Neural cell (in vitro differentiated cells): ENCODE measurements at regions not wholly inside any gene's neighbourhood (a gene's known extent, or its start where the extent isn't known, plus 50 kb on each side); places are given as distances from the start of the nearest gene placed in this dataset.

Source experiments
- H2AFZ ChIP-seq: fragments of 200-600, 300-800 bp; sonication (generic), shearing (Covaris generic); 2 replicates; pipeline ENCODE4 v1.6.0; 2014; ENCODE audit warnings: low read depth, mild to moderate bottlenecking, antibody characterized with exemption, low read length, moderate library complexity
- H3F3A ChIP-seq: fragments of 200-600 bp; shearing (Covaris generic); 2 replicates; pipeline ENCODE4 v1.6.1; 2016; ENCODE audit warnings: mild to moderate bottlenecking, moderate library complexity, mixed read lengths, antibody characterized with exemption, low read length; ENCODE audit not compliant: insufficient read depth, poor library complexity, severe bottlenecking
- H3K27ac ChIP-seq: fragments of 200-600, 300-800 bp; sonication (generic), shearing (Covaris generic); 2 replicates; pipeline ENCODE4 v1.5.1; 2014; ENCODE audit warnings: mild to moderate bottlenecking, low read length, moderate library complexity
- H3K27me3 ChIP-seq: fragments of 300-800, 200-600 bp; sonication (generic), shearing (Covaris generic); 2 replicates; pipeline ENCODE4 v1.6.0; 2014; ENCODE audit warnings: mild to moderate bottlenecking, low read depth, low read length, moderate library complexity; ENCODE audit not compliant: insufficient read depth
- H3K36me3 ChIP-seq: fragments of 300-800, 200-600 bp; sonication (generic), shearing (Covaris generic); 2 replicates; pipeline ENCODE4 v1.5.1; 2014; ENCODE audit warnings: mild to moderate bottlenecking, antibody characterized with exemption, low read length, moderate library complexity; ENCODE audit not compliant: insufficient read depth
- H3K4me2 ChIP-seq: fragments of 300-800, 200-600 bp; sonication (generic), shearing (Covaris generic); 2 replicates; pipeline ENCODE4 v1.6.0; 2014; ENCODE audit warnings: mild to moderate bottlenecking, low read length
- H3K4me3 ChIP-seq: fragments of 300-800, 200-600 bp; sonication (generic), shearing (Covaris generic); 2 replicates; pipeline ENCODE4 v1.5.1; 2014; ENCODE audit warnings: mild to moderate bottlenecking, low read length, moderate library complexity
- H3K79me2 ChIP-seq: fragments of 200-600 bp; shearing (Covaris generic); replicated peaks from 2 replicates; pipeline ENCODE4 v1.6.0; 2014; ENCODE audit warnings: mild to moderate bottlenecking, low read length, moderate library complexity; ENCODE audit not compliant: insufficient read depth
- H3K9ac ChIP-seq: fragments of 300-800, 200-600 bp; sonication (generic), shearing (Covaris generic); 2 replicates; pipeline ENCODE4 v1.6.1; 2016; ENCODE audit warnings: mild to moderate bottlenecking, low read length, mixed read lengths
- H3K9me2 ChIP-seq: fragments of 200-600 bp; shearing (Covaris generic); 2 replicates; pipeline ENCODE4 v1.6.1; 2016; ENCODE audit warnings: mild to moderate bottlenecking, low read length, mixed read lengths; ENCODE audit not compliant: insufficient read depth
- H3K9me3 ChIP-seq: fragments of 200-600, 300-800 bp; sonication (generic), shearing (Covaris generic); 2 replicates; pipeline ENCODE4 v1.6.1; 2016; ENCODE audit warnings: mild to moderate bottlenecking, mixed run types, low read length, moderate library complexity, mixed read lengths
- H4K20me1 ChIP-seq: fragments of 200-600 bp; shearing (Covaris generic); 2 replicates; pipeline ENCODE4 v1.6.1; 2016; ENCODE audit warnings: mild to moderate bottlenecking, mixed run types; ENCODE audit not compliant: insufficient read depth
- EP300 ChIP-seq: fragments of 450-650 bp; conservative IDR thresholded peaks from 2 replicates; pipeline ENCODE4 v1.6.1; 2014; ENCODE audit warnings: antibody characterized with exemption, mild to moderate bottlenecking, moderate library complexity; ENCODE audit not compliant: poor library complexity, severe bottlenecking
- EZH2 ChIP-seq: fragments of 200-600, 300-800 bp; shearing (Covaris generic), sonication (generic); IDR thresholded peaks from 2 replicates; pipeline ENCODE4 v1.6.1; 2014; ENCODE audit warnings: antibody characterized with exemption, low read length, borderline replicate concordance, mild to moderate bottlenecking; ENCODE audit not compliant: insufficient read depth, poor library complexity, severe bottlenecking
- MXI1 ChIP-seq: fragments of 450-650 bp; conservative IDR thresholded peaks from 2 replicates; pipeline ENCODE4 v1.6.1; 2014; ENCODE audit warnings: antibody characterized with exemption, mild to moderate bottlenecking; ENCODE audit not compliant: poor library complexity, severe bottlenecking
- POLR2AphosphoS5 ChIP-seq: IDR thresholded peaks from 2 replicates; pipeline ENCODE4 v1.6.1; 2012
- RAD21 ChIP-seq: fragments of 450-650 bp; conservative IDR thresholded peaks from 2 replicates; pipeline ENCODE4 v1.6.1; 2014; ENCODE audit warnings: antibody characterized with exemption, mild to moderate bottlenecking, moderate library complexity
- SMC3 ChIP-seq: fragments of 450-650 bp; conservative IDR thresholded peaks from 2 replicates; pipeline ENCODE4 v1.6.1; 2014; ENCODE audit warnings: antibody characterized with exemption, mild to moderate bottlenecking, moderate library complexity; ENCODE audit not compliant: poor library complexity
- TAF1 ChIP-seq: IDR thresholded peaks from 2 replicates; pipeline ENCODE4 v1.6.1; 2012; ENCODE audit warnings: low read depth
- TF ChIP-seq, protein P1 (sequence below): fragments of 450-650 bp; IDR thresholded peaks from 2 replicates; pipeline ENCODE4 v1.5.1; 2014; ENCODE audit warnings: antibody characterized with exemption, mild to moderate bottlenecking, moderate library complexity; ENCODE audit not compliant: poor library complexity, severe bottlenecking
- TF ChIP-seq, protein P2 (sequence below): IDR thresholded peaks from 2 replicates; pipeline ENCODE4 v1.6.1; 2012; ENCODE audit warnings: borderline replicate concordance

DNA sequence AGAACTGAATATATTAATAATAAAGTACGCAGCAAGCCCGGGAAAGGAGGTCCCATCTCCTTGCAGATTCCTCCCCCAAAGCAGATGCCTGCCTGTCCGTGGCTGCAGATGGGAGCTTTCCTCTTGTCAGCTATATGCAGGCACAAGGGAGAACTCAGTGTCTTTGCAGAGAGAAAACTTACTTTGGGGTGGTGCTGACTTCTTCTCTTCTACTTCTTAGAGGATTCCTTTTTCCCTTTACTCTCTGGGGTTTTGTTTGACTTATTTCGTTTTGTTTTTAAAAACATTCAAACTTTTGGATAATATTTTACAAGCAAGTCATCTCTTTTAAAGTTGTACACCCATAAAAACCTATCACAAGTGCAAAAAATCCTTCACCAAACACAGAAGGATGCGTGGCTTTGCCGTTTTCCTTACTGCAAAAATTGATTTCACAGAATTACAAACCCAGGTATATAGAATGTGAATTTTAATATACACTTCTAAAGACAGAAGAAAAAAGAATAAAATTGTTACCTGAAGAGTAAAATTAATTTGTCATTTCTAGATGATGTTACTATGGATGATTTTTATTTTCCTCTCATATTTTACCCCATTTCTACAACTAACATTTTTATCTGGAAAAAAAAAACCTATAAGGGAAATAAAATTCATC is 65.3 kb upstream of the IGF1R start:
- Histone ChIP-seq H3K9ac (no peak overlapping the region), H3K27ac (no peak overlapping the region), H2AFZ (no peak overlapping the region), H3K79me2 (no peaks in the 10 kb centered on the region), H3F3A (no peaks in the 10 kb centered on the region), H3K4me3 (no peak overlapping the region), H3K36me3 (no peaks in the 10 kb centered on the region), H3K4me2 (no peak overlapping the region), H3K9me3 (no peaks in the 10 kb centered on the region), H4K20me1 (no peaks in the 10 kb centered on the region), H3K27me3 (no peaks in the 10 kb centered on the region), H3K9me2 (no peaks in the 10 kb centered on the region)
- TF ChIP-seq, protein P1, sequence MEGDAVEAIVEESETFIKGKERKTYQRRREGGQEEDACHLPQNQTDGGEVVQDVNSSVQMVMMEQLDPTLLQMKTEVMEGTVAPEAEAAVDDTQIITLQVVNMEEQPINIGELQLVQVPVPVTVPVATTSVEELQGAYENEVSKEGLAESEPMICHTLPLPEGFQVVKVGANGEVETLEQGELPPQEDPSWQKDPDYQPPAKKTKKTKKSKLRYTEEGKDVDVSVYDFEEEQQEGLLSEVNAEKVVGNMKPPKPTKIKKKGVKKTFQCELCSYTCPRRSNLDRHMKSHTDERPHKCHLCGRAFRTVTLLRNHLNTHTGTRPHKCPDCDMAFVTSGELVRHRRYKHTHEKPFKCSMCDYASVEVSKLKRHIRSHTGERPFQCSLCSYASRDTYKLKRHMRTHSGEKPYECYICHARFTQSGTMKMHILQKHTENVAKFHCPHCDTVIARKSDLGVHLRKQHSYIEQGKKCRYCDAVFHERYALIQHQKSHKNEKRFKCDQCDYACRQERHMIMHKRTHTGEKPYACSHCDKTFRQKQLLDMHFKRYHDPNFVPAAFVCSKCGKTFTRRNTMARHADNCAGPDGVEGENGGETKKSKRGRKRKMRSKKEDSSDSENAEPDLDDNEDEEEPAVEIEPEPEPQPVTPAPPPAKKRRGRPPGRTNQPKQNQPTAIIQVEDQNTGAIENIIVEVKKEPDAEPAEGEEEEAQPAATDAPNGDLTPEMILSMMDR, result no peak
- no peak for TF ChIP-seq TAF1
- TF ChIP-seq POLR2AphosphoS5, result no peak
- TF ChIP-seq EZH2, result no peak
- TF ChIP-seq, protein P2, sequence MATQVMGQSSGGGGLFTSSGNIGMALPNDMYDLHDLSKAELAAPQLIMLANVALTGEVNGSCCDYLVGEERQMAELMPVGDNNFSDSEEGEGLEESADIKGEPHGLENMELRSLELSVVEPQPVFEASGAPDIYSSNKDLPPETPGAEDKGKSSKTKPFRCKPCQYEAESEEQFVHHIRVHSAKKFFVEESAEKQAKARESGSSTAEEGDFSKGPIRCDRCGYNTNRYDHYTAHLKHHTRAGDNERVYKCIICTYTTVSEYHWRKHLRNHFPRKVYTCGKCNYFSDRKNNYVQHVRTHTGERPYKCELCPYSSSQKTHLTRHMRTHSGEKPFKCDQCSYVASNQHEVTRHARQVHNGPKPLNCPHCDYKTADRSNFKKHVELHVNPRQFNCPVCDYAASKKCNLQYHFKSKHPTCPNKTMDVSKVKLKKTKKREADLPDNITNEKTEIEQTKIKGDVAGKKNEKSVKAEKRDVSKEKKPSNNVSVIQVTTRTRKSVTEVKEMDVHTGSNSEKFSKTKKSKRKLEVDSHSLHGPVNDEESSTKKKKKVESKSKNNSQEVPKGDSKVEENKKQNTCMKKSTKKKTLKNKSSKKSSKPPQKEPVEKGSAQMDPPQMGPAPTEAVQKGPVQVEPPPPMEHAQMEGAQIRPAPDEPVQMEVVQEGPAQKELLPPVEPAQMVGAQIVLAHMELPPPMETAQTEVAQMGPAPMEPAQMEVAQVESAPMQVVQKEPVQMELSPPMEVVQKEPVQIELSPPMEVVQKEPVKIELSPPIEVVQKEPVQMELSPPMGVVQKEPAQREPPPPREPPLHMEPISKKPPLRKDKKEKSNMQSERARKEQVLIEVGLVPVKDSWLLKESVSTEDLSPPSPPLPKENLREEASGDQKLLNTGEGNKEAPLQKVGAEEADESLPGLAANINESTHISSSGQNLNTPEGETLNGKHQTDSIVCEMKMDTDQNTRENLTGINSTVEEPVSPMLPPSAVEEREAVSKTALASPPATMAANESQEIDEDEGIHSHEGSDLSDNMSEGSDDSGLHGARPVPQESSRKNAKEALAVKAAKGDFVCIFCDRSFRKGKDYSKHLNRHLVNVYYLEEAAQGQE, result no peak
- no peak for TF ChIP-seq EP300
- TF ChIP-seq MXI1, result no peak
- TF ChIP-seq RAD21, result no peak
- TF ChIP-seq SMC3, result no peak

DNA sequence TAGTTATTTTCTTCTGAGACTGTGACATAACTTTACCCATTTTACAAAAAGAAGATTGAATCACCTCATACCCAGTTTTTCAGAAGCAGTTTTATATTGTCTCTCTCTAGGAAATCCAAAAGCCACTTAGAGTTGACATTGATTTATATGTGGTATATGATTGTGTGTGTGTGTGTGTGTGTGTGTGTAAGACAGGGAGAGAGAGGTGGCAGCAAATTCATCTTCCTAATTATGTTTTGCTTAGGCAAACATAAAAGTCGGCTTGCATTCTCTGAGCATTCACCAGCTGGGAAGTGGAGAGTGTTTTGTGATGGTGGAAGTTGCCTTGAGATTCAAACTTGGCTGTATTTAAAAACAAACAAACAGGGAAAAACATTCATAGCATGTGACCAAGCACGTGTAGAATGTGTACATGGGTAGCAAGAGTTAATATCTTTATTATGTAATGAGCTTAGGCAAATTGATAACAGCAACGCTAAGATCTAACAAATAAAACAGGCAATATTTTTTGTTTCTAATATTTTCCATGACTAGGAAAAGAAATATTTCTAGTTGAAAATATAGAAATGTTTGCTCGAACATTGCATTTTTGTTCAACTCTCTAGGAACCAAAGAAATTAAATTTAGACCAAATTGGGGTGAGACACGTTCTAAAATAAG is 64.4 kb upstream of the IGF1R start:
- H3K9ac ChIP-seq, result no peak overlapping the region
- H3K4me3 ChIP-seq, result no peak overlapping the region
- no peak overlapping the region for H3K4me2 ChIP-seq
- H3K27me3 ChIP-seq, result no peaks in the 10 kb centered on the region
- H3K27ac ChIP-seq, result no peak overlapping the region
- H3K9me2 ChIP-seq, result no peaks in the 10 kb centered on the region
- H3K9me3 ChIP-seq, result no peaks in the 10 kb centered on the region
- no peaks in the 10 kb centered on the region for H3F3A ChIP-seq
- H2AFZ ChIP-seq, result no peak overlapping the region
- H3K36me3 ChIP-seq, result no peaks in the 10 kb centered on the region
- H3K79me2 ChIP-seq, result no peaks in the 10 kb centered on the region
- TF ChIP-seq POLR2AphosphoS5 (no peak), EZH2 (no peak), SMC3 (no peak), RAD21 (no peak), MXI1 (no peak), TAF1 (no peak), EP300 (no peak)
- TF ChIP-seq, protein P2, result no peak
- TF ChIP-seq, protein P1, result no peak
- no peaks in the 10 kb centered on the region for H4K20me1 ChIP-seq
